ENCODE measurements at regions not wholly inside any gene's neighbourhood (a gene's known extent, or its start where the extent isn't known, plus 50 kb on each side); places are given as distances from the start of the nearest gene placed in this dataset.

DNA sequence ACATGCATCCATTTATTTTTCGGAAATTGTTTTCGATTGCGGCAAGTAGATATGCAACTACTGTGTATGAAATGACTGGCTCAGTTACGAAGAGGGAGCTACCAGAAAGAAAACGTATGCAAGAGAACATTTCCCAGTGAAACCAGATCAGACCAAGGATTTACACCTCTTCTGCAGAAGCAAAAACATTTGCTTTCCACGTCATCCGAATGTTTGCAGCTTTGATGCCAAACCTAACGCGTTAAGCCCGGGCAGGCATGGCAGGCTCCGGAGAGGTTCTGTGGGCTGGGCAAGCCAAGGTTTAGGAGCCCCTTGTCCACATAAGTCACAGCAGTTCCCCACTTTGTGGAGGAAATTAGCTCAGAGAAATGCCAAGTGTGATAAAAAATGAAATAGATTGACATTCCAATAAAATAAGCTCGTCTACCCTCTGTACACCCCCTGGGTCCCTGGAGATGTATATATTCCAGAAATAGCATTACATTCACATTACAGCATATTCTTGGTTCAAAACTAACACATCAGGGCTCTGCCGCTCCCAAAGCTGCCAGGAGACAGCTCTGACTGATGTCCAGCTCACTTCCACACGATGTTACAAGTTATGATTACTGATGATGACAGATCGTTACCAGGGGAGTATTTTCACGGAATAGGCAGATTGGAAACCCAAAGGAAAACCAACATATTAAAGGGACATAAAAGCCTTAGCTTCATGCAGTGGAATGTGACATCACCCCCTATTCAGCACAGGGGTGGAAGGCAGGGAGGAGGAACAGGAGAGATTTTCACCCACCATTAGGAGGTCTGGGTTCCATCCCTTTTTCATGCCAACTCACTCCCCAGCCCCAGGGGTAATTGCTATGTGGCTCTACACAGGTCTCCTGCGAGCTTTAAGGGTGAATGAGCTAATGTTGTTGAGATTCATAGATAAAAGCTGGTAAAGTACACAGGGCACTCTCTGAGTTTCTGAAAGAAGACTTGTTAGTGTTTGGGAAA, 81.5 kb downstream of the LYZL1 start:
- peaks cover 8% of the 10 kb centered on the region for H3K27me3 ChIP-seq (ENCODE audit: control insufficient read depth, extremely low read depth, insufficient read depth, low read length)
- H3K4me1 ChIP-seq (ENCODE audit: control insufficient read depth, extremely low read depth, insufficient read depth, low read length): no peaks in the 10 kb centered on the region
- dilution Hi-C loops (cut with MboI; ENCODE audit: extremely low pct_ligation_motif_present, low sequenced_read_pairs): no loop called here
- no peak overlapping the region for H3K27ac ChIP-seq (ENCODE audit: control insufficient read depth, insufficient read depth, low read length)
- no peak overlapping the region for H3K9ac ChIP-seq (ENCODE audit: control insufficient read depth, extremely low read depth, insufficient read depth, low read length)
- no peak for FAIRE-seq
- H3K36me3 ChIP-seq (ENCODE audit: control insufficient read depth in 2 of 2, extremely low read depth in 1 of 2, insufficient read depth in 2 of 2, low read length in 2 of 2): no peaks in the 10 kb centered on the region
- H3K79me2 ChIP-seq (ENCODE audit: control insufficient read depth, insufficient read depth, low read length): no peaks in the 10 kb centered on the region
- H3K9me1 ChIP-seq (ENCODE audit: control insufficient read depth, extremely low read depth, insufficient read depth, low read length): no peaks in the 10 kb centered on the region
- no peak overlapping the region for H3K4me3 ChIP-seq (ENCODE audit: control insufficient read depth in 2 of 3, extremely low read depth in 1 of 3, insufficient read depth in 2 of 3, low read depth in 1 of 3, low read length in 3 of 3)
- H3K4me2 ChIP-seq (ENCODE audit: control insufficient read depth, extremely low read depth, insufficient read depth, low read depth, low read length): no peak overlapping the region
- TF ChIP-seq, protein P1, sequence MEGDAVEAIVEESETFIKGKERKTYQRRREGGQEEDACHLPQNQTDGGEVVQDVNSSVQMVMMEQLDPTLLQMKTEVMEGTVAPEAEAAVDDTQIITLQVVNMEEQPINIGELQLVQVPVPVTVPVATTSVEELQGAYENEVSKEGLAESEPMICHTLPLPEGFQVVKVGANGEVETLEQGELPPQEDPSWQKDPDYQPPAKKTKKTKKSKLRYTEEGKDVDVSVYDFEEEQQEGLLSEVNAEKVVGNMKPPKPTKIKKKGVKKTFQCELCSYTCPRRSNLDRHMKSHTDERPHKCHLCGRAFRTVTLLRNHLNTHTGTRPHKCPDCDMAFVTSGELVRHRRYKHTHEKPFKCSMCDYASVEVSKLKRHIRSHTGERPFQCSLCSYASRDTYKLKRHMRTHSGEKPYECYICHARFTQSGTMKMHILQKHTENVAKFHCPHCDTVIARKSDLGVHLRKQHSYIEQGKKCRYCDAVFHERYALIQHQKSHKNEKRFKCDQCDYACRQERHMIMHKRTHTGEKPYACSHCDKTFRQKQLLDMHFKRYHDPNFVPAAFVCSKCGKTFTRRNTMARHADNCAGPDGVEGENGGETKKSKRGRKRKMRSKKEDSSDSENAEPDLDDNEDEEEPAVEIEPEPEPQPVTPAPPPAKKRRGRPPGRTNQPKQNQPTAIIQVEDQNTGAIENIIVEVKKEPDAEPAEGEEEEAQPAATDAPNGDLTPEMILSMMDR (optimal IDR thresholded peaks at IDR 0.05 in 1 of 3, IDR thresholded peaks at IDR 0.05 in 1 of 3, conservative IDR thresholded peaks at IDR 0.05 in 1 of 3; ENCODE audit: extremely low read depth in 1 of 3, insufficient read depth in 2 of 3, low read length in 3 of 3): no peak
- TF ChIP-seq EZH2 (IDR thresholded peaks at IDR 0.05; ENCODE audit: low read length): no peak
- no peaks in the 10 kb centered on the region for H3K9me3 ChIP-seq (ENCODE audit: control insufficient read depth, low read depth, low read length)
- no peak overlapping the region for H2AFZ ChIP-seq (ENCODE audit: control insufficient read depth, low read length)
- no peaks in the 10 kb centered on the region for H4K20me1 ChIP-seq (ENCODE audit: control insufficient read depth, extremely low read depth, insufficient read depth, low read length)
- DNase-seq (ENCODE audit: low read depth, low spot score): no peak

DNA sequence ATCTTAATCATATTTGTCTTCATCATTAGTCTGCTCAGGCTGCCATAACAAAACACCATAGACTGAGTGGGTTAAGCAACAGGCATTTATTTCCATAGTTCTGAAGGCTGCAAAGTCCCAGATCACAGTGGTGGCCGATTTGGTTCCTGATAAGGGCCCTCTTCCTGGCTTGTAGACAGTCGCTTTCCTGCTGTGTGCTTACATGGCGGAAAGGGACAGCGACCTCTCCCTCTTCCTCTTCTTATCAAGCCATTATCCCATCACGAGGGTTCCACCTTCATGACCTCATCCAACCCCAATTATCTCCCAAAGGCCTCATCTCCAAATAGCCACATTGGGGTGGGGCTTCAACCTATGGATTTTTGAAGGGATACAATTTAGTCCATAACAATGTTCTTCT, 84.0 kb downstream of the LYZL1 start:
- Histone ChIP-seq H3K9me1 (ENCODE audit: control insufficient read depth, extremely low read depth, insufficient read depth, low read length) (no peaks in the 10 kb centered on the region), H2AFZ (ENCODE audit: control insufficient read depth, low read length) (no peak overlapping the region), H3K4me1 (ENCODE audit: control insufficient read depth, extremely low read depth, insufficient read depth, low read length) (no peaks in the 10 kb centered on the region), H3K36me3 (ENCODE audit: control insufficient read depth in 2 of 2, extremely low read depth in 1 of 2, insufficient read depth in 2 of 2, low read length in 2 of 2) (no peaks in the 10 kb centered on the region), H3K4me2 (ENCODE audit: control insufficient read depth, extremely low read depth, insufficient read depth, low read depth, low read length) (no peak overlapping the region), H3K9ac (ENCODE audit: control insufficient read depth, extremely low read depth, insufficient read depth, low read length) (no peak overlapping the region), H3K4me3 (ENCODE audit: control insufficient read depth in 2 of 3, extremely low read depth in 1 of 3, insufficient read depth in 2 of 3, low read depth in 1 of 3, low read length in 3 of 3) (no peak overlapping the region), H3K27me3 (ENCODE audit: control insufficient read depth, extremely low read depth, insufficient read depth, low read length) (peaks cover 8% of the 10 kb centered on the region), H3K79me2 (ENCODE audit: control insufficient read depth, insufficient read depth, low read length) (no peaks in the 10 kb centered on the region), H3K27ac (ENCODE audit: control insufficient read depth, insufficient read depth, low read length) (no peak overlapping the region), H4K20me1 (ENCODE audit: control insufficient read depth, extremely low read depth, insufficient read depth, low read length) (no peaks in the 10 kb centered on the region), H3K9me3 (ENCODE audit: control insufficient read depth, low read depth, low read length) (no peaks in the 10 kb centered on the region)
- TF ChIP-seq, protein P1 (optimal IDR thresholded peaks at IDR 0.05 in 1 of 3, IDR thresholded peaks at IDR 0.05 in 1 of 3, conservative IDR thresholded peaks at IDR 0.05 in 1 of 3; ENCODE audit: extremely low read depth in 1 of 3, insufficient read depth in 2 of 3, low read length in 3 of 3): no peak
- TF ChIP-seq EZH2 (IDR thresholded peaks at IDR 0.05; ENCODE audit: low read length): no peak
- dilution Hi-C loops (cut with MboI; ENCODE audit: extremely low pct_ligation_motif_present, low sequenced_read_pairs): no loop called here
- DNase-seq (ENCODE audit: low read depth, low spot score) (no peak), FAIRE-seq (no peak)

Data from keratinocyte (primary cell).